Panc1 (cell line): ENCODE measurements at regions not wholly inside any gene's neighbourhood (a gene's known extent, or its start where the extent isn't known, plus 50 kb on each side); places are given as distances from the start of the nearest gene placed in this dataset.

ENCODE experiments used
- ATAC-seq: fragments of 200-7000 bp; cut with Tn5 transposase; 2 replicates; pipeline ENCODE4 v1.9.1; 2020; ENCODE audit warnings: mild to moderate bottlenecking, moderate library complexity
- BruUV-seq: library from RNA; stranded (reverse); fragments of 400-500 nt; replicated peaks from 2 replicates; lab custom pipeline; 2021; lab: Mats Ljungman, UMichigan
- CTCF ChIA-PET: fragments of 300-600 bp; sonication (Branson Sonifier 250); formaldehyde crosslinking; loops from one replicate; lab custom pipeline; 2022; ENCODE audit warnings: antibody characterized with exemption; lab: Charles Lee
- POLR2A ChIA-PET: fragments of 300-600 bp; sonication (Branson Sonifier 250); formaldehyde crosslinking; loops from one replicate; lab custom pipeline; 2022; ENCODE audit warnings: antibody characterized with exemption; lab: Charles Lee
- DNase-seq: peaks from one replicate; pipeline ENCODE4 v3.0.0-alpha.2; 2010; ENCODE audit warnings: low read depth, low spot score
- H3K27ac ChIP-seq: 2 replicates; pipeline ENCODE4 v1.5.1; 2011; ENCODE audit warnings: mild to moderate bottlenecking, low read length, inconsistent platforms
- H3K27me3 ChIP-seq: fragments of 200-500 bp; sonication (Bioruptor generic); 2 replicates; pipeline ENCODE4 v1.6.0; 2014; ENCODE audit warnings: low read length, inconsistent platforms; ENCODE audit not compliant: control insufficient read depth, insufficient read depth
- H3K36me3 ChIP-seq: fragments of 200-500 bp; sonication (Bioruptor generic); 2 replicates; pipeline ENCODE4 v1.5.1; 2014; ENCODE audit warnings: inconsistent platforms, mild to moderate bottlenecking, low read length, moderate library complexity; ENCODE audit not compliant: control insufficient read depth, insufficient read depth
- H3K4me1 ChIP-seq: 2 replicates; pipeline ENCODE4 v1.5.1; 2011; ENCODE audit warnings: inconsistent platforms, mild to moderate bottlenecking, low read length, moderate library complexity; ENCODE audit not compliant: control insufficient read depth, insufficient read depth
- H3K4me3 ChIP-seq, 2 experiments: 2 replicates each; pipeline ENCODE4 v1.5.1; 2011 to 2012; ENCODE audit warnings: low read depth in 2 of 2, low read length in 2 of 2, mild to moderate bottlenecking in 2 of 2, inconsistent platforms in 1 of 2, moderate library complexity in 1 of 2
- H3K9me3 ChIP-seq: fragments of 200-500 bp; sonication (Bioruptor generic); 2 replicates; pipeline ENCODE4 v1.5.1; 2014; ENCODE audit warnings: low read depth, mild to moderate bottlenecking, inconsistent platforms, low read length, moderate library complexity; ENCODE audit not compliant: control insufficient read depth, insufficient read depth
- CTCF ChIP-seq: fragments of 450-650 bp; IDR thresholded peaks from 2 replicates; pipeline ENCODE4 v1.5.1; 2017; ENCODE audit warnings: mild to moderate bottlenecking
- POLR2AphosphoS5 ChIP-seq: IDR thresholded peaks from 2 replicates; pipeline ENCODE4 v1.6.1; 2012; ENCODE audit warnings: mild to moderate bottlenecking, low read depth, low read length, moderate library complexity
- REST ChIP-seq, 2 experiments: IDR thresholded peaks; 2 replicates each; pipeline ENCODE4 v1.6.1; 2011 to 2012; ENCODE audit warnings: low read depth in 2 of 2, control low read depth in 1 of 2, low read length in 1 of 2, mild to moderate bottlenecking in 1 of 2, moderate library complexity in 1 of 2; ENCODE audit not compliant: insufficient read depth in 1 of 2
- SIN3A ChIP-seq: IDR thresholded peaks from 2 replicates; pipeline ENCODE4 v1.6.1; 2012; ENCODE audit warnings: low read depth, mild to moderate bottlenecking, low read length, moderate library complexity, borderline replicate concordance; ENCODE audit not compliant: insufficient read depth
- TCF7L2 ChIP-seq: IDR thresholded peaks from 2 replicates; pipeline ENCODE4 v1.6.1; 2011; ENCODE audit warnings: mild to moderate bottlenecking, low read depth, low read length, inconsistent platforms
- in situ Hi-C: cut with HindIII; loops from 2 replicates; pipeline ENCODE4 v1.10.0; 2016; ENCODE audit warnings: low sequenced_read_pairs, low pct_unique_long_range_greater_than_20kb
- intact Hi-C: fragments of 100-400 bp; cut with micrococcal nuclease; formaldehyde crosslinking; loops from one replicate; pipeline ENCODE4 v1.10.0; 2022; ENCODE audit not compliant: unreplicated experiment

GRCh38 chr10:52927678-52928077, 155.1 kb upstream of the MBL2 start:
- Histone ChIP-seq H3K27me3 (no peaks in the 10 kb centered on the region), H3K9me3 (no peaks in the 10 kb centered on the region), H3K4me1 (no peaks in the 10 kb centered on the region), H3K27ac (no peak overlapping the region), H3K36me3 (no peaks in the 10 kb centered on the region), H3K4me3 (no peak overlapping the region)
- no TSS peak for BruUV-seq
- ATAC-seq (no peak), DNase-seq (no peak)
- no peak for TF ChIP-seq SIN3A
- TF ChIP-seq POLR2AphosphoS5: no peak
- no peak for TF ChIP-seq REST (IDR thresholded peaks at IDR 0.05; ENCODE audit: insufficient read depth in 1 of 2, low read depth in 2 of 2, low read length in 1 of 2)
- TF ChIP-seq CTCF: no peak
- ChIA-PET CTCF (no interaction called here), POLR2A (no interaction called here)
- intact Hi-C loops: no loop called here
- in situ Hi-C loops: no loop called here

GRCh38 chr10:52923520-52923919, 150.9 kb upstream of the MBL2 start:
- Histone ChIP-seq H3K27ac (no peak overlapping the region), H3K36me3 (no peaks in the 10 kb centered on the region), H3K9me3 (no peaks in the 10 kb centered on the region), H3K4me3 (no peak overlapping the region), H3K27me3 (no peaks in the 10 kb centered on the region), H3K4me1 (no peaks in the 10 kb centered on the region)
- CTCF ChIA-PET: no interaction called here
- DNase-seq (no peak), ATAC-seq (no peak)
- POLR2A ChIA-PET: no interaction called here
- intact Hi-C loops (no loop called here), in situ Hi-C loops (no loop called here)
- TF ChIP-seq TCF7L2: no peak
- TF ChIP-seq SIN3A: no peak
- TF ChIP-seq CTCF: no peak
- no peak for TF ChIP-seq REST (IDR thresholded peaks at IDR 0.05; ENCODE audit: insufficient read depth in 1 of 2, low read depth in 2 of 2, low read length in 1 of 2)
- TF ChIP-seq POLR2AphosphoS5: no peak
- BruUV-seq: no TSS peak
